Activated T-cell treated with anti-CD3 and anti-CD28 coated beads, Interleukin-2, amount 50 U/mL, for 24 hours (primary cell): ENCODE measurements at regions not wholly inside any gene's neighbourhood (a gene's known extent, or its start where the extent isn't known, plus 50 kb on each side); places are given as distances from the start of the nearest gene placed in this dataset.

Source experiments
- DNase-seq: peaks from one replicate; pipeline ENCODE4 v3.0.0-alpha.2; 2020
- H3K27ac Mint-ChIP-seq: 2 replicates; pipeline ENCODE4 v1.8.0; 2020; ENCODE audit warnings: mild to moderate bottlenecking, mixed read lengths
- H3K27me3 Mint-ChIP-seq: 2 replicates; pipeline ENCODE4 v1.8.0; 2020; ENCODE audit warnings: mixed read lengths
- H3K36me3 Mint-ChIP-seq: 2 replicates; pipeline ENCODE4 v1.8.0; 2020; ENCODE audit warnings: low read depth, mixed read lengths
- H3K4me1 Mint-ChIP-seq: 2 replicates; pipeline ENCODE4 v1.8.0; 2020; ENCODE audit warnings: low read depth, mixed read lengths
- H3K4me3 Mint-ChIP-seq: 2 replicates; pipeline ENCODE4 v1.8.0; 2020; ENCODE audit warnings: mild to moderate bottlenecking, moderate library complexity, mixed read lengths
- H3K9me3 Mint-ChIP-seq: 2 replicates; pipeline ENCODE4 v1.8.0; 2020; ENCODE audit warnings: mixed read lengths

- no peak for DNase-seq
- Mint-ChIP-seq H3K4me3 (no peak overlapping the region), H3K27ac (no peak overlapping the region), H3K9me3 (no peaks in the 10 kb centered on the region), H3K4me1 (peaks cover 5% of the 10 kb centered on the region), H3K27me3 (no peaks in the 10 kb centered on the region), H3K36me3 (no peaks in the 10 kb centered on the region)
Measured at GRCh38 chr21:15993951-15994350, 264.2 kb downstream of the USP25 start.

- no peaks in the 10 kb centered on the region for H3K9me3 Mint-ChIP-seq
- no peak overlapping the region for H3K27ac Mint-ChIP-seq
- no peak overlapping the region for H3K4me3 Mint-ChIP-seq
- peaks cover 3% of the 10 kb centered on the region for H3K4me1 Mint-ChIP-seq
- H3K27me3 Mint-ChIP-seq: no peaks in the 10 kb centered on the region
- no peaks in the 10 kb centered on the region for H3K36me3 Mint-ChIP-seq
- no peak for DNase-seq
Measured at GRCh38 chr21:15999741-16000140, 270.0 kb downstream of the USP25 start.

- Mint-ChIP-seq H3K27me3 (no peaks in the 10 kb centered on the region), H3K27ac (no peak overlapping the region), H3K4me1 (no peaks in the 10 kb centered on the region), H3K4me3 (no peak overlapping the region), H3K9me3 (no peaks in the 10 kb centered on the region), H3K36me3 (no peaks in the 10 kb centered on the region)
- no peak for DNase-seq
Measured at GRCh38 chr21:16002874-16003466, 273.2 kb downstream of the USP25 start.

- H3K27ac Mint-ChIP-seq: no peak overlapping the region
- no peaks in the 10 kb centered on the region for H3K9me3 Mint-ChIP-seq
- no peak overlapping the region for H3K4me3 Mint-ChIP-seq
- DNase-seq: no peak
- H3K27me3 Mint-ChIP-seq: no peaks in the 10 kb centered on the region
- no peaks in the 10 kb centered on the region for H3K4me1 Mint-ChIP-seq
- no peaks in the 10 kb centered on the region for H3K36me3 Mint-ChIP-seq
Measured at GRCh38 chr21:16004086-16004485, 274.3 kb downstream of the USP25 start.

GRCh38 chr21:16004523-16004922, 274.7 kb downstream of the USP25 start:
- Mint-ChIP-seq H3K36me3 (no peaks in the 10 kb centered on the region), H3K4me3 (no peak overlapping the region), H3K4me1 (no peaks in the 10 kb centered on the region), H3K27me3 (no peaks in the 10 kb centered on the region), H3K27ac (no peak overlapping the region), H3K9me3 (no peaks in the 10 kb centered on the region)
- no peak for DNase-seq

- H3K36me3 Mint-ChIP-seq: no peaks in the 10 kb centered on the region
- H3K27me3 Mint-ChIP-seq: no peaks in the 10 kb centered on the region
- DNase-seq: no peak
- H3K9me3 Mint-ChIP-seq: no peaks in the 10 kb centered on the region
- H3K27ac Mint-ChIP-seq: no peak overlapping the region
- no peaks in the 10 kb centered on the region for H3K4me1 Mint-ChIP-seq
- no peak overlapping the region for H3K4me3 Mint-ChIP-seq
Measured at GRCh38 chr21:16005996-16006395, 276.2 kb downstream of the USP25 start.

GRCh38 chr21:16007943-16008342, 278.2 kb downstream of the USP25 start:
- Mint-ChIP-seq H3K27ac (no peak overlapping the region), H3K9me3 (no peaks in the 10 kb centered on the region), H3K4me1 (no peaks in the 10 kb centered on the region), H3K36me3 (no peaks in the 10 kb centered on the region), H3K27me3 (no peaks in the 10 kb centered on the region), H3K4me3 (no peak overlapping the region)
- DNase-seq: no peak

- no peaks in the 10 kb centered on the region for H3K27me3 Mint-ChIP-seq
Measured at GRCh38 chr21:16011719-16012118, 281.9 kb downstream of the USP25 start.

GRCh38 chr21:16013570-16013969, 283.8 kb downstream of the USP25 start:
- Mint-ChIP-seq H3K36me3 (no peaks in the 10 kb centered on the region), H3K27me3 (no peaks in the 10 kb centered on the region), H3K4me1 (no peaks in the 10 kb centered on the region), H3K4me3 (no peak overlapping the region), H3K9me3 (no peaks in the 10 kb centered on the region), H3K27ac (no peak overlapping the region)
- no peak for DNase-seq

More at GRCh38 chr21:16011719-16012118, 281.9 kb downstream of the USP25 start:
- Mint-ChIP-seq H3K4me3 (no peak overlapping the region), H3K27ac (no peak overlapping the region), H3K36me3 (no peaks in the 10 kb centered on the region), H3K4me1 (no peaks in the 10 kb centered on the region), H3K9me3 (no peaks in the 10 kb centered on the region)
- no peak for DNase-seq

- H3K4me1 Mint-ChIP-seq: no peaks in the 10 kb centered on the region
- DNase-seq: no peak
- H3K36me3 Mint-ChIP-seq: no peaks in the 10 kb centered on the region
- no peaks in the 10 kb centered on the region for H3K9me3 Mint-ChIP-seq
- no peaks in the 10 kb centered on the region for H3K27me3 Mint-ChIP-seq
- H3K4me3 Mint-ChIP-seq: no peak overlapping the region
- H3K27ac Mint-ChIP-seq: no peak overlapping the region
Measured at GRCh38 chr21:16020878-16021277, 291.1 kb downstream of the USP25 start.

GRCh38 chr21:16022116-16022515, 292.3 kb downstream of the USP25 start:
- Mint-ChIP-seq H3K4me1 (no peaks in the 10 kb centered on the region), H3K4me3 (no peak overlapping the region), H3K9me3 (no peaks in the 10 kb centered on the region), H3K27ac (no peak overlapping the region), H3K36me3 (no peaks in the 10 kb centered on the region), H3K27me3 (no peaks in the 10 kb centered on the region)
- DNase-seq: no peak

- Mint-ChIP-seq H3K9me3 (no peaks in the 10 kb centered on the region), H3K27me3 (no peaks in the 10 kb centered on the region), H3K4me3 (no peak overlapping the region), H3K4me1 (no peaks in the 10 kb centered on the region), H3K27ac (no peak overlapping the region), H3K36me3 (no peaks in the 10 kb centered on the region)
- no peak for DNase-seq
Measured at GRCh38 chr21:16022921-16023320, 293.1 kb downstream of the USP25 start.

- H3K9me3 Mint-ChIP-seq: no peaks in the 10 kb centered on the region
- no peak overlapping the region for H3K27ac Mint-ChIP-seq
- H3K27me3 Mint-ChIP-seq: no peaks in the 10 kb centered on the region
- DNase-seq: no peak
- H3K4me1 Mint-ChIP-seq: no peaks in the 10 kb centered on the region
- no peaks in the 10 kb centered on the region for H3K36me3 Mint-ChIP-seq
- H3K4me3 Mint-ChIP-seq: no peak overlapping the region
Measured at GRCh38 chr21:16028142-16028541, 298.4 kb downstream of the USP25 start.

- no peaks in the 10 kb centered on the region for H3K27me3 Mint-ChIP-seq
- no peaks in the 10 kb centered on the region for H3K9me3 Mint-ChIP-seq
- no peak for DNase-seq
- H3K27ac Mint-ChIP-seq: no peak overlapping the region
- H3K4me1 Mint-ChIP-seq: no peaks in the 10 kb centered on the region
- H3K4me3 Mint-ChIP-seq: no peak overlapping the region
- H3K36me3 Mint-ChIP-seq: no peaks in the 10 kb centered on the region
Measured at GRCh38 chr21:16028941-16029464, 299.2 kb downstream of the USP25 start.

GRCh38 chr21:16033193-16033592, 303.4 kb downstream of the USP25 start:
- no peak for DNase-seq
- H3K36me3 Mint-ChIP-seq: no peaks in the 10 kb centered on the region
- H3K4me3 Mint-ChIP-seq: no peak overlapping the region
- H3K27me3 Mint-ChIP-seq: no peaks in the 10 kb centered on the region
- H3K27ac Mint-ChIP-seq: no peak overlapping the region
- no peaks in the 10 kb centered on the region for H3K4me1 Mint-ChIP-seq
- no peaks in the 10 kb centered on the region for H3K9me3 Mint-ChIP-seq
